SK-N-SH (cell line): ENCODE measurements at regions not wholly inside any gene's neighbourhood (a gene's known extent, or its start where the extent isn't known, plus 50 kb on each side); places are given as distances from the start of the nearest gene placed in this dataset.

Source experiments
- EP300 ChIP-seq, 2 experiments: IDR thresholded peaks; 2 replicates each; pipeline versions ENCODE4 v1.4.0 to v1.6.1; 2012; ENCODE audit warnings: borderline replicate concordance in 1 of 2, low read depth in 1 of 2, low read length in 1 of 2
- EZH2phosphoT487 ChIP-seq: fragments of 200-600 bp; sonication (generic); IDR thresholded peaks from 2 replicates; pipeline ENCODE4 v1.6.1; 2017; ENCODE audit warnings: low read depth, mixed run types, mild to moderate bottlenecking, antibody characterized with exemption, moderate library complexity, borderline replicate concordance
- IRF3 ChIP-seq: fragments of 150-350 bp; IDR thresholded peaks from 2 replicates; pipeline ENCODE4 v1.6.1; 2016; ENCODE audit warnings: mild to moderate bottlenecking, low read depth, low read length
- JUND ChIP-seq: IDR thresholded peaks from 2 replicates; pipeline ENCODE4 v1.4.0; 2012
- NRF1 ChIP-seq: IDR thresholded peaks from 2 replicates; pipeline ENCODE4 v1.6.1; 2012; ENCODE audit warnings: low read depth, mild to moderate bottlenecking, low read length
- PBX3 ChIP-seq: IDR thresholded peaks from 2 replicates; pipeline ENCODE4; 2012
- POLR2AphosphoS5 ChIP-seq: IDR thresholded peaks from 2 replicates; pipeline ENCODE4 v1.6.1; 2012; ENCODE audit warnings: low read depth, low read length
- REST ChIP-seq: IDR thresholded peaks from 2 replicates; pipeline ENCODE4 v1.6.1; 2012; ENCODE audit warnings: mild to moderate bottlenecking, low read depth, low read length, moderate library complexity
- RFX5 ChIP-seq: IDR thresholded peaks from 2 replicates; pipeline ENCODE4 v1.6.1; 2012; ENCODE audit warnings: mild to moderate bottlenecking, improper control_type of control experiment, low read length
- SIN3A ChIP-seq: IDR thresholded peaks from 2 replicates; pipeline ENCODE4 v1.6.1; 2012; ENCODE audit warnings: low read depth, mild to moderate bottlenecking, low read length, moderate library complexity, borderline replicate concordance
- TCF12 ChIP-seq: IDR thresholded peaks from 2 replicates; pipeline ENCODE4 v1.4.0; 2012
- YY1 ChIP-seq: IDR thresholded peaks from 2 replicates; pipeline ENCODE4 v1.4.0; 2012; ENCODE audit warnings: low read depth, mild to moderate bottlenecking
- TF ChIP-seq, protein P1 (sequence below): fragments of 200-600 bp; sonication (generic); IDR thresholded peaks from 2 replicates; pipeline ENCODE4 v1.6.1; 2017; ENCODE audit warnings: antibody characterized with exemption, mild to moderate bottlenecking, moderate library complexity
- TF ChIP-seq, protein P2 (sequence below): IDR thresholded peaks from 2 replicates; pipeline ENCODE4 v1.4.0; 2012; ENCODE audit warnings: low read depth, borderline replicate concordance

- TF ChIP-seq, protein P1, sequence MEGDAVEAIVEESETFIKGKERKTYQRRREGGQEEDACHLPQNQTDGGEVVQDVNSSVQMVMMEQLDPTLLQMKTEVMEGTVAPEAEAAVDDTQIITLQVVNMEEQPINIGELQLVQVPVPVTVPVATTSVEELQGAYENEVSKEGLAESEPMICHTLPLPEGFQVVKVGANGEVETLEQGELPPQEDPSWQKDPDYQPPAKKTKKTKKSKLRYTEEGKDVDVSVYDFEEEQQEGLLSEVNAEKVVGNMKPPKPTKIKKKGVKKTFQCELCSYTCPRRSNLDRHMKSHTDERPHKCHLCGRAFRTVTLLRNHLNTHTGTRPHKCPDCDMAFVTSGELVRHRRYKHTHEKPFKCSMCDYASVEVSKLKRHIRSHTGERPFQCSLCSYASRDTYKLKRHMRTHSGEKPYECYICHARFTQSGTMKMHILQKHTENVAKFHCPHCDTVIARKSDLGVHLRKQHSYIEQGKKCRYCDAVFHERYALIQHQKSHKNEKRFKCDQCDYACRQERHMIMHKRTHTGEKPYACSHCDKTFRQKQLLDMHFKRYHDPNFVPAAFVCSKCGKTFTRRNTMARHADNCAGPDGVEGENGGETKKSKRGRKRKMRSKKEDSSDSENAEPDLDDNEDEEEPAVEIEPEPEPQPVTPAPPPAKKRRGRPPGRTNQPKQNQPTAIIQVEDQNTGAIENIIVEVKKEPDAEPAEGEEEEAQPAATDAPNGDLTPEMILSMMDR = no peak
- TF ChIP-seq, protein P2, sequence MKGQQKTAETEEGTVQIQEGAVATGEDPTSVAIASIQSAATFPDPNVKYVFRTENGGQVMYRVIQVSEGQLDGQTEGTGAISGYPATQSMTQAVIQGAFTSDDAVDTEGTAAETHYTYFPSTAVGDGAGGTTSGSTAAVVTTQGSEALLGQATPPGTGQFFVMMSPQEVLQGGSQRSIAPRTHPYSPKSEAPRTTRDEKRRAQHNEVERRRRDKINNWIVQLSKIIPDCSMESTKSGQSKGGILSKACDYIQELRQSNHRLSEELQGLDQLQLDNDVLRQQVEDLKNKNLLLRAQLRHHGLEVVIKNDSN = no peak
- TF ChIP-seq PBX3 = no peak
- TF ChIP-seq RFX5 = no peak
- no peak for TF ChIP-seq YY1
- no peak for TF ChIP-seq EZH2phosphoT487
- no peak for TF ChIP-seq REST
- no peak for TF ChIP-seq JUND
- no peak for TF ChIP-seq POLR2AphosphoS5
- TF ChIP-seq EP300 (IDR thresholded peaks at IDR 0.05; ENCODE audit: borderline replicate concordance in 1 of 2, low read depth in 1 of 2, low read length in 1 of 2) = no peak
- no peak for TF ChIP-seq TCF12
- TF ChIP-seq SIN3A = no peak
- TF ChIP-seq IRF3 = no peak
- no peak for TF ChIP-seq NRF1
Measured at GRCh38 chr20:48358176-48359054, 469.4 kb downstream of the PREX1 start.
